ENCODE measurements at regions not wholly inside any gene's neighbourhood (a gene's known extent, or its start where the extent isn't known, plus 50 kb on each side); places are given as distances from the start of the nearest gene placed in this dataset.

- TF ChIP-seq CTCF (IDR thresholded peaks at IDR 0.05), result no peak
- Mint-ChIP-seq H3K4me1 (ENCODE audit: low read depth) (no peaks in the 10 kb centered on the region), H3K27me3 (ENCODE audit: insufficient read depth) (no peaks in the 10 kb centered on the region; the same call in none of the 2 replicates), H3K36me3 (ENCODE audit: low read depth) (no peaks in the 10 kb centered on the region), H3K4me3 (no peak overlapping the region), H3K9me3 (peaks cover 35% of the 10 kb centered on the region), H3K27ac (no peak overlapping the region)
- DNase-seq, result no peak
Observed at GRCh38 chr2:2846332-2847208, 515.5 kb upstream of the MYT1L start.

GRCh38 chr2:2845806-2846315 lies 514.8 kb upstream of the MYT1L start:
- no peak for TF ChIP-seq CTCF (IDR thresholded peaks at IDR 0.05)
- Mint-ChIP-seq H3K36me3 (ENCODE audit: low read depth) (no peaks in the 10 kb centered on the region), H3K4me1 (ENCODE audit: low read depth) (no peaks in the 10 kb centered on the region), H3K27me3 (ENCODE audit: insufficient read depth) (no peaks in the 10 kb centered on the region; the same call in none of the 2 replicates), H3K9me3 (peaks cover 35% of the 10 kb centered on the region), H3K4me3 (no peak overlapping the region), H3K27ac (no peak overlapping the region)
- no peak for DNase-seq

GRCh38 chr2:2845267-2845666 lies 514.2 kb upstream of the MYT1L start:
- H3K9me3 Mint-ChIP-seq, result peaks cover 35% of the 10 kb centered on the region
- no peak for TF ChIP-seq CTCF (IDR thresholded peaks at IDR 0.05)
- H3K27me3 Mint-ChIP-seq (ENCODE audit: insufficient read depth), result no peaks in the 10 kb centered on the region; the same call in none of the 2 replicates
- H3K4me3 Mint-ChIP-seq, result no peak overlapping the region
- no peak overlapping the region for H3K27ac Mint-ChIP-seq
- no peaks in the 10 kb centered on the region for H3K4me1 Mint-ChIP-seq (ENCODE audit: low read depth)
- no peak for DNase-seq
- H3K36me3 Mint-ChIP-seq (ENCODE audit: low read depth), result no peaks in the 10 kb centered on the region

GRCh38 chr2:2843969-2844548 lies 513.0 kb upstream of the MYT1L start:
- TF ChIP-seq CTCF (IDR thresholded peaks at IDR 0.05), result peak; percentile 27; the same call in 1 of the 2 replicates
- H3K27ac Mint-ChIP-seq, result no peak overlapping the region
- 0 out of 2 replicates have a peak, but pooled peaks cover under 1% of the 10 kb centered on the region for H3K36me3 Mint-ChIP-seq (ENCODE audit: low read depth)
- DNase-seq, result no peak
- H3K4me1 Mint-ChIP-seq (ENCODE audit: low read depth), result no peaks in the 10 kb centered on the region
- no peak overlapping the region for H3K4me3 Mint-ChIP-seq
- H3K27me3 Mint-ChIP-seq (ENCODE audit: insufficient read depth), result no peaks in the 10 kb centered on the region; the same call in none of the 2 replicates
- peaks cover 46% of the 10 kb centered on the region for H3K9me3 Mint-ChIP-seq

- Mint-ChIP-seq H3K4me1 (ENCODE audit: low read depth) (no peaks in the 10 kb centered on the region), H3K36me3 (ENCODE audit: low read depth) (peaks cover 12% of the 10 kb centered on the region; the same call in 1 of the 2 replicates), H3K9me3 (peaks cover 62% of the 10 kb centered on the region), H3K27me3 (ENCODE audit: insufficient read depth) (no peaks in the 10 kb centered on the region; the same call in none of the 2 replicates), H3K27ac (no peak overlapping the region), H3K4me3 (no peak overlapping the region)
- DNase-seq, result no peak
- no peak for TF ChIP-seq CTCF (IDR thresholded peaks at IDR 0.05)
Observed at GRCh38 chr2:2842466-2842865, 511.4 kb upstream of the MYT1L start.

Measured in HFFc6 (cell line).